ENCODE measurements at regions not wholly inside any gene's neighbourhood (a gene's known extent, or its start where the extent isn't known, plus 50 kb on each side); places are given as distances from the start of the nearest gene placed in this dataset.

DNA sequence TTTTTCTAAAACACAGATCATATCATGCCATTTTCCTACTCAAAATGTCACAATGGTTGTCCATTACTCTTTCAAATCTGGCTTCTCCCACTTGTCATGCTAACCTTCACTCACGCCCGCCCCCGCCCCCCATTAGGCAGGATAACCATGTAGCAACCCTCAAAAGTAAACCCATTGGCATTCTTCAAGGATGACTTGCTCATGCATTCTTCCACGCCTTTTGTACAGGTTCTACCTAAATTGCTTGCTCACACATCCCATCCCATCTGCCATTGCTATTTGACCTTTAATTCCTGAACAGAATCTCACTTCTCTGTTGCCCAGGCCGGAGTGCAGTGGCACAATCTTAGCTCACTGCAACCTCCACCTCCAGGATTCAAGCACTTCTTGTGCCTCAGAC is 389.3 kb downstream of the MCTP2 start:
- TF ChIP-seq, protein P1, sequence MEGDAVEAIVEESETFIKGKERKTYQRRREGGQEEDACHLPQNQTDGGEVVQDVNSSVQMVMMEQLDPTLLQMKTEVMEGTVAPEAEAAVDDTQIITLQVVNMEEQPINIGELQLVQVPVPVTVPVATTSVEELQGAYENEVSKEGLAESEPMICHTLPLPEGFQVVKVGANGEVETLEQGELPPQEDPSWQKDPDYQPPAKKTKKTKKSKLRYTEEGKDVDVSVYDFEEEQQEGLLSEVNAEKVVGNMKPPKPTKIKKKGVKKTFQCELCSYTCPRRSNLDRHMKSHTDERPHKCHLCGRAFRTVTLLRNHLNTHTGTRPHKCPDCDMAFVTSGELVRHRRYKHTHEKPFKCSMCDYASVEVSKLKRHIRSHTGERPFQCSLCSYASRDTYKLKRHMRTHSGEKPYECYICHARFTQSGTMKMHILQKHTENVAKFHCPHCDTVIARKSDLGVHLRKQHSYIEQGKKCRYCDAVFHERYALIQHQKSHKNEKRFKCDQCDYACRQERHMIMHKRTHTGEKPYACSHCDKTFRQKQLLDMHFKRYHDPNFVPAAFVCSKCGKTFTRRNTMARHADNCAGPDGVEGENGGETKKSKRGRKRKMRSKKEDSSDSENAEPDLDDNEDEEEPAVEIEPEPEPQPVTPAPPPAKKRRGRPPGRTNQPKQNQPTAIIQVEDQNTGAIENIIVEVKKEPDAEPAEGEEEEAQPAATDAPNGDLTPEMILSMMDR (IDR thresholded peaks at IDR 0.05) = no peak
- TF ChIP-seq POLR2A (IDR thresholded peaks at IDR 0.05) = no peak
